ENCODE measurements at regions not wholly inside any gene's neighbourhood (a gene's known extent, or its start where the extent isn't known, plus 50 kb on each side); places are given as distances from the start of the nearest gene placed in this dataset.

GRCh38 chr10:53134050-53134449, 361.5 kb upstream of the MBL2 start:
- no peak for TF ChIP-seq CTCF (IDR thresholded peaks at IDR 0.05)
- no peak for TF ChIP-seq EP300 (IDR thresholded peaks at IDR 0.05)
- TF ChIP-seq GATA3 (IDR thresholded peaks at IDR 0.05; ENCODE audit: borderline replicate concordance): no peak
- no peak for TF ChIP-seq SMC3 (IDR thresholded peaks at IDR 0.05)
- no peak for TF ChIP-seq CBX8 (IDR thresholded peaks at IDR 0.05)
- TF ChIP-seq, protein P1, sequence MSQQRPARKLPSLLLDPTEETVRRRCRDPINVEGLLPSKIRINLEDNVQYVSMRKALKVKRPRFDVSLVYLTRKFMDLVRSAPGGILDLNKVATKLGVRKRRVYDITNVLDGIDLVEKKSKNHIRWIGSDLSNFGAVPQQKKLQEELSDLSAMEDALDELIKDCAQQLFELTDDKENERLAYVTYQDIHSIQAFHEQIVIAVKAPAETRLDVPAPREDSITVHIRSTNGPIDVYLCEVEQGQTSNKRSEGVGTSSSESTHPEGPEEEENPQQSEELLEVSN (IDR thresholded peaks at IDR 0.05; ENCODE audit: borderline replicate concordance, low read depth): no peak
- TF ChIP-seq POLR2A (IDR thresholded peaks at IDR 0.05; ENCODE audit: low read length): no peak
- TF ChIP-seq ZFP36 (IDR thresholded peaks at IDR 0.05; ENCODE audit: borderline replicate concordance, partially characterized antibody): no peak
- TF ChIP-seq, protein P2, sequence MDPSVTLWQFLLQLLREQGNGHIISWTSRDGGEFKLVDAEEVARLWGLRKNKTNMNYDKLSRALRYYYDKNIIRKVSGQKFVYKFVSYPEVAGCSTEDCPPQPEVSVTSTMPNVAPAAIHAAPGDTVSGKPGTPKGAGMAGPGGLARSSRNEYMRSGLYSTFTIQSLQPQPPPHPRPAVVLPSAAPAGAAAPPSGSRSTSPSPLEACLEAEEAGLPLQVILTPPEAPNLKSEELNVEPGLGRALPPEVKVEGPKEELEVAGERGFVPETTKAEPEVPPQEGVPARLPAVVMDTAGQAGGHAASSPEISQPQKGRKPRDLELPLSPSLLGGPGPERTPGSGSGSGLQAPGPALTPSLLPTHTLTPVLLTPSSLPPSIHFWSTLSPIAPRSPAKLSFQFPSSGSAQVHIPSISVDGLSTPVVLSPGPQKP (IDR thresholded peaks at IDR 0.05; ENCODE audit: low read depth, low read length): no peak
- TF ChIP-seq FOSL2 (IDR thresholded peaks at IDR 0.05): no peak
- no peak for TF ChIP-seq FOSL2 (CRISPR knock-in tag; IDR thresholded peaks at IDR 0.05)
- TF ChIP-seq, protein P3, sequence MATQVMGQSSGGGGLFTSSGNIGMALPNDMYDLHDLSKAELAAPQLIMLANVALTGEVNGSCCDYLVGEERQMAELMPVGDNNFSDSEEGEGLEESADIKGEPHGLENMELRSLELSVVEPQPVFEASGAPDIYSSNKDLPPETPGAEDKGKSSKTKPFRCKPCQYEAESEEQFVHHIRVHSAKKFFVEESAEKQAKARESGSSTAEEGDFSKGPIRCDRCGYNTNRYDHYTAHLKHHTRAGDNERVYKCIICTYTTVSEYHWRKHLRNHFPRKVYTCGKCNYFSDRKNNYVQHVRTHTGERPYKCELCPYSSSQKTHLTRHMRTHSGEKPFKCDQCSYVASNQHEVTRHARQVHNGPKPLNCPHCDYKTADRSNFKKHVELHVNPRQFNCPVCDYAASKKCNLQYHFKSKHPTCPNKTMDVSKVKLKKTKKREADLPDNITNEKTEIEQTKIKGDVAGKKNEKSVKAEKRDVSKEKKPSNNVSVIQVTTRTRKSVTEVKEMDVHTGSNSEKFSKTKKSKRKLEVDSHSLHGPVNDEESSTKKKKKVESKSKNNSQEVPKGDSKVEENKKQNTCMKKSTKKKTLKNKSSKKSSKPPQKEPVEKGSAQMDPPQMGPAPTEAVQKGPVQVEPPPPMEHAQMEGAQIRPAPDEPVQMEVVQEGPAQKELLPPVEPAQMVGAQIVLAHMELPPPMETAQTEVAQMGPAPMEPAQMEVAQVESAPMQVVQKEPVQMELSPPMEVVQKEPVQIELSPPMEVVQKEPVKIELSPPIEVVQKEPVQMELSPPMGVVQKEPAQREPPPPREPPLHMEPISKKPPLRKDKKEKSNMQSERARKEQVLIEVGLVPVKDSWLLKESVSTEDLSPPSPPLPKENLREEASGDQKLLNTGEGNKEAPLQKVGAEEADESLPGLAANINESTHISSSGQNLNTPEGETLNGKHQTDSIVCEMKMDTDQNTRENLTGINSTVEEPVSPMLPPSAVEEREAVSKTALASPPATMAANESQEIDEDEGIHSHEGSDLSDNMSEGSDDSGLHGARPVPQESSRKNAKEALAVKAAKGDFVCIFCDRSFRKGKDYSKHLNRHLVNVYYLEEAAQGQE (IDR thresholded peaks at IDR 0.05): no peak
- no peak for TF ChIP-seq SREBF2 (IDR thresholded peaks at IDR 0.05)

All from A549 (cell line).